Coronary artery (tissue), 2 donors: ENCODE measurements at regions not wholly inside any gene's neighbourhood (a gene's known extent, or its start where the extent isn't known, plus 50 kb on each side); places are given as distances from the start of the nearest gene placed in this dataset.

Source experiments
- DNase-seq: peaks from one replicate; pipeline ENCODE4 v3.0.0-alpha.2; 2017; ENCODE audit warnings: low spot score
- H3K27ac ChIP-seq, 2 donors: fragments of 200-600 bp; sonication (generic); one replicate each; pipeline ENCODE4 v1.5.1; 2016 to 2019
- H3K4me3 ChIP-seq: fragments of 200-600 bp; sonication (generic); 2 replicates; pipeline ENCODE4 v1.5.1; 2016; ENCODE audit warnings: mild to moderate bottlenecking, moderate library complexity
- CTCF ChIP-seq: fragments of 200-600 bp; sonication (generic); IDR thresholded peaks from one replicate; pipeline ENCODE4 v1.5.1; 2019; ENCODE audit warnings: antibody characterized with exemption

- Histone ChIP-seq H3K27ac (no peak overlapping the region), H3K4me3 (no peak overlapping the region)
- TF ChIP-seq CTCF = no peak
- DNase-seq = no peak
These were observed 63.9 kb upstream of the PICALM start for GRCh38 chr11:86132667-86133249.

GRCh38 chr11:86129740-86130540 is 61.1 kb upstream of the PICALM start:
- Histone ChIP-seq H3K27ac (no peak overlapping the region), H3K4me3 (no peak overlapping the region)
- no peak for TF ChIP-seq CTCF
- DNase-seq = no peak

GRCh38 chr11:86128914-86129313 is 60.0 kb upstream of the PICALM start:
- no peak overlapping the region for H3K27ac ChIP-seq
- no peak for DNase-seq
- no peak for TF ChIP-seq CTCF
- no peak overlapping the region for H3K4me3 ChIP-seq

GRCh38 chr11:86126862-86127261 is 58.0 kb upstream of the PICALM start:
- H3K27ac ChIP-seq = peak overlapping the region in 1 of 2 donors; percentile 55
- H3K4me3 ChIP-seq = no peak overlapping the region
- DNase-seq = no peak
- TF ChIP-seq CTCF = no peak

- Histone ChIP-seq H3K4me3 (no peak overlapping the region), H3K27ac (peak overlapping the region; percentile 52 to 57)
- no peak for TF ChIP-seq CTCF
- no peak for DNase-seq
These were observed 55.7 kb upstream of the PICALM start for GRCh38 chr11:86124251-86125233.

- no peak for DNase-seq
- TF ChIP-seq CTCF = no peak
- peak overlapping the region; percentile 52 to 57 for H3K27ac ChIP-seq
- no peak overlapping the region for H3K4me3 ChIP-seq
These were observed 53.9 kb upstream of the PICALM start for GRCh38 chr11:86122773-86123172.
